DND-41 (cell line): ENCODE measurements at regions not wholly inside any gene's neighbourhood (a gene's known extent, or its start where the extent isn't known, plus 50 kb on each side); places are given as distances from the start of the nearest gene placed in this dataset.

Experiments
- ATAC-seq: fragments of 200-7000 bp; cut with Tn5 transposase; 3 replicates; pipeline ENCODE4 v1.9.1; 2021; ENCODE audit warnings: low read depth; ENCODE audit not compliant: insufficient read depth
- DNase-seq: peaks from one replicate; pipeline ENCODE4 v3.0.0-alpha.2; 2020
- H2AFZ ChIP-seq: 2 replicates; pipeline ENCODE4 v1.6.0; 2012; ENCODE audit warnings: low read depth, low read length
- H3K27ac ChIP-seq: 2 replicates; pipeline ENCODE4 v1.5.1; 2012; ENCODE audit warnings: low read length, inconsistent platforms
- H3K27me3 ChIP-seq: fragments of 200-600 bp; sonication (generic); 2 replicates; pipeline ENCODE4 v1.6.0; 2012; ENCODE audit warnings: low read length, mild to moderate bottlenecking, inconsistent platforms; ENCODE audit not compliant: insufficient read depth, poor library complexity
- H3K36me3 ChIP-seq: 2 replicates; pipeline ENCODE4 v1.5.1; 2012; ENCODE audit warnings: low read length, inconsistent platforms; ENCODE audit not compliant: insufficient read depth
- H3K4me1 ChIP-seq: 2 replicates; pipeline ENCODE4 v1.5.1; 2012; ENCODE audit warnings: mild to moderate bottlenecking, low read length; ENCODE audit not compliant: insufficient read depth
- H3K4me2 ChIP-seq: 2 replicates; pipeline ENCODE4 v1.6.0; 2012; ENCODE audit warnings: mild to moderate bottlenecking, moderate library complexity, low read length, inconsistent platforms; ENCODE audit not compliant: insufficient read depth
- H3K4me3 ChIP-seq, 2 experiments: fragments of 200-600 bp in 1 of 2; shearing (Covaris generic) in 1 of 2; 2 replicates each; pipeline ENCODE4 v1.5.1; 2012 to 2016; ENCODE audit warnings: inconsistent platforms in 2 of 2, low read length in 2 of 2, mild to moderate bottlenecking in 2 of 2, low read depth in 1 of 2, moderate library complexity in 1 of 2
- H3K79me2 ChIP-seq: 2 replicates; pipeline ENCODE4 v1.6.0; 2012; ENCODE audit warnings: low read length, inconsistent platforms; ENCODE audit not compliant: insufficient read depth
- H3K9ac ChIP-seq: 2 replicates; pipeline ENCODE4 v1.6.0; 2012; ENCODE audit warnings: low read depth, mild to moderate bottlenecking, inconsistent platforms, low read length, moderate library complexity
- H3K9me3 ChIP-seq: 2 replicates; pipeline ENCODE4 v1.5.1; 2012; ENCODE audit warnings: low read length, moderate library complexity, mild to moderate bottlenecking, inconsistent platforms; ENCODE audit not compliant: insufficient read depth, severe bottlenecking
- H4K20me1 ChIP-seq: 2 replicates; pipeline ENCODE4 v1.6.0; 2012; ENCODE audit warnings: low read length; ENCODE audit not compliant: insufficient read depth
- CTCF ChIP-seq: IDR thresholded peaks from 2 replicates; pipeline ENCODE4 v1.5.1; 2012; ENCODE audit warnings: borderline replicate concordance, low read length, moderate library complexity, mild to moderate bottlenecking; ENCODE audit not compliant: poor library complexity, severe bottlenecking; ENCODE audit errors: extremely low read depth
- EZH2 ChIP-seq: IDR thresholded peaks from 3 replicates; pipeline ENCODE4 v1.6.1; 2012; ENCODE audit warnings: borderline replicate concordance, low read depth, mild to moderate bottlenecking, moderate library complexity, low read length, inconsistent platforms; ENCODE audit not compliant: severe bottlenecking

GRCh38 chr6:140027219-140027618 lies 652.8 kb upstream of the CITED2 start:
- TF ChIP-seq EZH2, result no peak
- no peak for TF ChIP-seq CTCF

DNA sequence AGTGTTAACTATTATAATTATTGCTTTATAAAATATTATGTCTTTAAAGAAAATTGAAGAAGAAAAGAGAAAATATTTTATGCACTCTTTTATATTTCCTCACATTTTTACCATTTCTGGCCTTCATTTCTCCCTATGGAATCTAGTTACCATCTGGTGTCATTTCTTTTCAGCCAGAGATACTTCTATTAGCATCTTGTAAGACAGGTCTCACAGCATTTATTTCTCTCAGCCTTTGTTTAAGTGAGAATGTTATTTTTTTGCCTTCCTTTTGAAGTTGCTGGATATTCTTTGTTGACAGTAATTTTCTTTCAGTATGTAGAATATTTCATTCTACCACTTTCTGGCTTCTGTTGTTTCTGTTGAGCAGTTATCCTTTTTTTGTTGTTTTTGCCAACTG lies 652.1 kb upstream of the CITED2 start:
- Histone ChIP-seq H2AFZ (no peak overlapping the region), H4K20me1 (no peaks in the 10 kb centered on the region), H3K4me1 (no peaks in the 10 kb centered on the region), H3K4me2 (no peak overlapping the region), H3K27ac (no peak overlapping the region), H3K9ac (no peak overlapping the region), H3K36me3 (no peaks in the 10 kb centered on the region), H3K79me2 (no peaks in the 10 kb centered on the region), H3K27me3 (no peaks in the 10 kb centered on the region), H3K4me3 (no peak overlapping the region), H3K9me3 (no peaks in the 10 kb centered on the region)
- DNase-seq (no peak), ATAC-seq (no peak)
- no peak for TF ChIP-seq CTCF
- no peak for TF ChIP-seq EZH2

More at GRCh38 chr6:140027219-140027618, 652.8 kb upstream of the CITED2 start:
- H3K36me3 ChIP-seq, result no peaks in the 10 kb centered on the region
- H3K9me3 ChIP-seq, result no peaks in the 10 kb centered on the region
- H3K79me2 ChIP-seq, result no peaks in the 10 kb centered on the region
- H3K4me1 ChIP-seq, result no peaks in the 10 kb centered on the region
- ATAC-seq (no peak), DNase-seq (no peak)
- no peak overlapping the region for H3K4me3 ChIP-seq
- H4K20me1 ChIP-seq, result no peaks in the 10 kb centered on the region
- no peak overlapping the region for H2AFZ ChIP-seq
- H3K27ac ChIP-seq, result no peak overlapping the region
- no peak overlapping the region for H3K9ac ChIP-seq
- H3K4me2 ChIP-seq, result no peak overlapping the region
- no peaks in the 10 kb centered on the region for H3K27me3 ChIP-seq

DNA sequence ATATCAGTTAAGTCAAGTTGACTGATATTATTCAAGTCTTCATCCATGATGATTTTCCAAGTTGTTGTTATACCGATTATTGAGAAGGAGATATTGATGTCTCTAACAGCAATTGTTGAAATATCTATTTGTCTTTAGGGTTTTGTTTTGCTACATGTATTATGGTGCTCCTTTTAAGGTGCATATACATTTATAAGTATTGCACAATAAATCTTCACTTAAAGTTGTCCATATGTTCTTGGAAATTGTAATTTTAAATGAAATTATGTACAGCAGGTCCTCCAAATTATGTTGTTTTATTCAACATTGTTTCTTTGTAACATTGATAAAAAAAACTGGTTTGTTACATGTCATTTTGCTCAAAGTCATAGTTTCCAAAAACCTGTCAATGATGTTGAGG lies 650.7 kb upstream of the CITED2 start:
- no peak overlapping the region for H3K4me3 ChIP-seq
- H2AFZ ChIP-seq, result no peak overlapping the region
- H3K4me1 ChIP-seq, result no peaks in the 10 kb centered on the region
- no peaks in the 10 kb centered on the region for H3K27me3 ChIP-seq
- no peak for ATAC-seq
- no peaks in the 10 kb centered on the region for H3K36me3 ChIP-seq
- peaks cover 3% of the 10 kb centered on the region for H3K9me3 ChIP-seq
- no peaks in the 10 kb centered on the region for H4K20me1 ChIP-seq
- H3K27ac ChIP-seq, result no peak overlapping the region
- no peak overlapping the region for H3K4me2 ChIP-seq
- no peaks in the 10 kb centered on the region for H3K79me2 ChIP-seq
- DNase-seq, result no peak
- TF ChIP-seq EZH2 (no peak), CTCF (no peak)
- H3K9ac ChIP-seq, result no peak overlapping the region
